ENCODE measurements at regions not wholly inside any gene's neighbourhood (a gene's known extent, or its start where the extent isn't known, plus 50 kb on each side); places are given as distances from the start of the nearest gene placed in this dataset.

- DNase-seq (ENCODE audit: low read depth, low spot score): no peak
- in situ Hi-C loops (cut with HindIII; ENCODE audit: low sequenced_read_pairs): no loop called here
- TF ChIP-seq, protein P1, sequence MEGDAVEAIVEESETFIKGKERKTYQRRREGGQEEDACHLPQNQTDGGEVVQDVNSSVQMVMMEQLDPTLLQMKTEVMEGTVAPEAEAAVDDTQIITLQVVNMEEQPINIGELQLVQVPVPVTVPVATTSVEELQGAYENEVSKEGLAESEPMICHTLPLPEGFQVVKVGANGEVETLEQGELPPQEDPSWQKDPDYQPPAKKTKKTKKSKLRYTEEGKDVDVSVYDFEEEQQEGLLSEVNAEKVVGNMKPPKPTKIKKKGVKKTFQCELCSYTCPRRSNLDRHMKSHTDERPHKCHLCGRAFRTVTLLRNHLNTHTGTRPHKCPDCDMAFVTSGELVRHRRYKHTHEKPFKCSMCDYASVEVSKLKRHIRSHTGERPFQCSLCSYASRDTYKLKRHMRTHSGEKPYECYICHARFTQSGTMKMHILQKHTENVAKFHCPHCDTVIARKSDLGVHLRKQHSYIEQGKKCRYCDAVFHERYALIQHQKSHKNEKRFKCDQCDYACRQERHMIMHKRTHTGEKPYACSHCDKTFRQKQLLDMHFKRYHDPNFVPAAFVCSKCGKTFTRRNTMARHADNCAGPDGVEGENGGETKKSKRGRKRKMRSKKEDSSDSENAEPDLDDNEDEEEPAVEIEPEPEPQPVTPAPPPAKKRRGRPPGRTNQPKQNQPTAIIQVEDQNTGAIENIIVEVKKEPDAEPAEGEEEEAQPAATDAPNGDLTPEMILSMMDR (IDR thresholded peaks at IDR 0.05; ENCODE audit: low read depth, low read length): no peak
- no peak overlapping the region for H3K4me3 ChIP-seq (ENCODE audit: low read depth, low read length)
Observed at GRCh38 chr3:177527182-177527581, 329.9 kb upstream of the TBL1XR1 start.

- in situ Hi-C loops (cut with HindIII; ENCODE audit: low sequenced_read_pairs): no loop called here
- DNase-seq (ENCODE audit: low read depth, low spot score): no peak
Observed at GRCh38 chr3:177528306-177529070, 331.2 kb upstream of the TBL1XR1 start.

DNA sequence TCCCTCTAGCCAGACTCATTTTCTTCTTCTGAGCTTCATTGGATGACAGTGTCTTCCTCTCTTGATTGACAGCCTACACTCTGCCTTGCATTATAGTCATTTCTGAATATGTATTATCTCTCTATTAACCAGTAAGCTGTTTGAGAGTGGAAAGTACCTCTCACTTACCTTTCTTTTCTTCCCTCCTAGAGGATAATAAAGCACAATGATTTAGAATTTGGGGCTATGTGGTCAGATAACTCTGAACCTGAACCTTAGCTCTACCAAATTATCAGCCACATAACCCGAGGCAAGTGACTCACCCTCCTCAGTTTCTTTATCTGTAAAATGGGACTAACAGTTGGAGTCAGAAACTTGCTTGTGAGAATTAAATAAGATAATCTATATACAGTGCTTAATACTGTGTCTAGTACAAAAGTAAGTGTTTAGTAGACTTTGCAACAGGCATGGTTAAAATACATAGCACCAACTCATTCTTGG lies 331.8 kb upstream of the TBL1XR1 start:
- no peak overlapping the region for H3K4me3 ChIP-seq (ENCODE audit: low read depth, low read length)
- in situ Hi-C loops (cut with HindIII; ENCODE audit: low sequenced_read_pairs): no loop called here
- TF ChIP-seq, protein P1 (IDR thresholded peaks at IDR 0.05; ENCODE audit: low read depth, low read length): no peak
- DNase-seq (ENCODE audit: low read depth, low spot score): no peak

More at GRCh38 chr3:177528306-177529070, 331.2 kb upstream of the TBL1XR1 start:
- H3K4me3 ChIP-seq (ENCODE audit: low read depth, low read length): no peak overlapping the region
- TF ChIP-seq, protein P1 (IDR thresholded peaks at IDR 0.05; ENCODE audit: low read depth, low read length): no peak

GRCh38 chr3:177529716-177530335 lies 332.5 kb upstream of the TBL1XR1 start:
- in situ Hi-C loops (cut with HindIII; ENCODE audit: low sequenced_read_pairs): no loop called here
- H3K4me3 ChIP-seq (ENCODE audit: low read depth, low read length): no peak overlapping the region
- TF ChIP-seq, protein P1 (IDR thresholded peaks at IDR 0.05; ENCODE audit: low read depth, low read length): no peak
- no peak for DNase-seq (ENCODE audit: low read depth, low spot score)

DNA sequence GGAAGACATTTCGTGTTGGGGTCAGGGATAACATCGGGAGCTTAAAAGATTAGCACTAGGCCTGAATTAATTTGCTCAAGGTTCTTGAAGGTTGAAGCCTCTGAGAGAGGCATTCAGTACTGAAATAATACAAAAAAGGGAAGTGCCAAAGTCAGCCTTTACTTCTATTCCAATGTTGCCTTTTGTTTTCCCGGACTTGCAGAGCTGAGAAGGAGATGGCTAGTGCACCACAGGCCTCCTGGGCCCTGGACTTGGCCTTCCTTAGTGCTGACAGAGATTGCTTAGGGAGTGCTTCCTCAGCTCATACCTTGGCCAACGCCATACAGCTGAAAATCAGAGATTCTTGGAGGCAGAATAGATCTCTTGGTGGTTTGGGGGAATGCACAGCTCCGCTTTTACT lies 333.6 kb upstream of the TBL1XR1 start:
- no peak for DNase-seq (ENCODE audit: low read depth, low spot score)
- in situ Hi-C loops (cut with HindIII; ENCODE audit: low sequenced_read_pairs): no loop called here

GRCh38 chr3:177536873-177537272 lies 339.6 kb upstream of the TBL1XR1 start:
- in situ Hi-C loops (cut with HindIII; ENCODE audit: low sequenced_read_pairs): no loop called here
- H3K4me3 ChIP-seq (ENCODE audit: low read depth, low read length): no peak overlapping the region
- TF ChIP-seq, protein P1 (IDR thresholded peaks at IDR 0.05; ENCODE audit: low read depth, low read length): no peak
- DNase-seq (ENCODE audit: low read depth, low spot score): no peak

More for the DNA sequence above, 333.6 kb upstream of the TBL1XR1 start:
- TF ChIP-seq, protein P1 (IDR thresholded peaks at IDR 0.05; ENCODE audit: low read depth, low read length): no peak
- no peak overlapping the region for H3K4me3 ChIP-seq (ENCODE audit: low read depth, low read length)

Measured in astrocyte of the spinal cord (primary cell).